H1 (cell line): ENCODE measurements at regions not wholly inside any gene's neighbourhood (a gene's known extent, or its start where the extent isn't known, plus 50 kb on each side); places are given as distances from the start of the nearest gene placed in this dataset.

Experiments used
- CTCF ChIA-PET: fragments of 300-600 bp; sonication (Branson Sonifier 250); formaldehyde crosslinking; loops from one replicate; lab custom pipeline; 2021; ENCODE audit not compliant: partially characterized antibody; lab: Charles Lee
- POLR2A ChIA-PET: fragments of 300-600 bp; sonication (Branson Sonifier 250); formaldehyde crosslinking; loops from one replicate; lab custom pipeline; 2021; ENCODE audit warnings: inconsistent platforms; ENCODE audit not compliant: partially characterized antibody; lab: Charles Lee
- DNase-seq, 2 experiments: peaks; one replicate each; pipeline versions ENCODE4 v3.0.0 to v3.0.0-alpha.2; 2010 to 2022; ENCODE audit warnings: low spot score in 2 of 2, low read depth in 1 of 2, mixed read lengths in 1 of 2
- FAIRE-seq: peaks from 2 replicates; lab custom pipeline; 2011; peaks lifted over from hg19 to GRCh38; lab: Jason Lieb, UNC
- H2AFZ ChIP-seq: 2 replicates; pipeline ENCODE4 v1.8.1; 2012; ENCODE audit warnings: low read length, inconsistent platforms
- H2AK5ac ChIP-seq: 2 replicates; pipeline ENCODE4 v1.6.1; 2013; ENCODE audit warnings: low read depth, low read length
- H2BK120ac ChIP-seq: replicated peaks from 2 replicates; pipeline ENCODE3; 2013; ENCODE audit warnings: low read depth, low read length, inconsistent platforms
- H2BK12ac ChIP-seq: 2 replicates; pipeline ENCODE4 v1.6.1; 2013; ENCODE audit warnings: low read depth, low read length
- H2BK15ac ChIP-seq: 2 replicates; pipeline ENCODE4 v1.6.1; 2013; ENCODE audit warnings: low read length
- H2BK20ac ChIP-seq: 2 replicates; pipeline ENCODE4 v1.6.1; 2013; ENCODE audit warnings: low read length
- H2BK5ac ChIP-seq: 2 replicates; pipeline ENCODE4 v1.6.1; 2013; ENCODE audit warnings: low read depth, low read length
- H3K14ac ChIP-seq: 2 replicates; pipeline ENCODE4 v1.6.1; 2013; ENCODE audit warnings: inconsistent platforms; ENCODE audit not compliant: insufficient read length
- H3K18ac ChIP-seq: 2 replicates; pipeline ENCODE4 v1.6.1; 2013; ENCODE audit warnings: low read length; ENCODE audit errors: extremely low read depth
- H3K23ac ChIP-seq: 2 replicates; pipeline ENCODE4 v1.6.1; 2013; ENCODE audit warnings: inconsistent platforms; ENCODE audit not compliant: insufficient read length
- H3K23me2 ChIP-seq: 2 replicates; pipeline ENCODE4 v1.6.1; 2013; ENCODE audit warnings: low read depth, low read length
- H3K27ac ChIP-seq: 2 replicates; pipeline ENCODE4 v1.6.1; 2011; ENCODE audit warnings: low read depth, low read length, inconsistent platforms
- H3K27me3 ChIP-seq, 4 experiments: replicated peaks in 1 of 4; 1 replicate in 1 of 4; 2 replicates in 3 of 4; pipeline versions ENCODE4 v1.6.1 to v1.8.1; 2011 to 2013; ENCODE audit warnings: low read length in 3 of 4, mild to moderate bottlenecking in 3 of 4, inconsistent platforms in 2 of 4, mixed read lengths in 2 of 4, moderate library complexity in 1 of 4; ENCODE audit not compliant: control insufficient read depth in 3 of 4, insufficient read depth in 3 of 4; ENCODE audit errors: extremely low read depth in 1 of 4
- H3K36me3 ChIP-seq, 4 experiments: 2 replicates each; pipeline versions ENCODE4 v1.6.1 to v1.8.1; 2011 to 2013; ENCODE audit warnings: mild to moderate bottlenecking in 4 of 4, low read length in 3 of 4, moderate library complexity in 2 of 4, control low read depth in 1 of 4, inconsistent platforms in 1 of 4; ENCODE audit not compliant: insufficient read depth in 4 of 4, control insufficient read depth in 2 of 4
- H3K4ac ChIP-seq: replicated peaks from 2 replicates; pipeline ENCODE3; 2013; ENCODE audit warnings: low read length, low read depth, mixed read lengths, inconsistent platforms; ENCODE audit not compliant: insufficient read length
- H3K4me1 ChIP-seq, 4 experiments: replicated peaks in 1 of 4; 1 replicate in 1 of 4; 2 replicates in 3 of 4; pipeline versions ENCODE4 v1.6.1 to v1.8.1; 2011 to 2013; ENCODE audit warnings: low read length in 3 of 4, inconsistent platforms in 2 of 4, mixed read lengths in 1 of 4; ENCODE audit not compliant: insufficient read depth in 4 of 4, control insufficient read depth in 3 of 4
- H3K4me2 ChIP-seq, 2 experiments: 2 replicates each; pipeline versions ENCODE4 v1.6.1 to v1.8.1; 2011 to 2013; ENCODE audit warnings: low read depth in 2 of 2, low read length in 2 of 2, control low read depth in 1 of 2, inconsistent platforms in 1 of 2, mild to moderate bottlenecking in 1 of 2; ENCODE audit not compliant: insufficient read depth in 1 of 2
- H3K4me3 ChIP-seq, 4 experiments: fragments of 200-600, 300-600 bp in 1 of 4; sonication (generic), shearing (Covaris generic), sonication (Bioruptor Twin) in 1 of 4; 2 replicates each; pipeline versions ENCODE4 v1.5.1 to v1.8.1; 2011 to 2016; ENCODE audit warnings: low read length in 4 of 4, low read depth in 3 of 4, control low read depth in 2 of 4, inconsistent platforms in 2 of 4, mild to moderate bottlenecking in 2 of 4, mixed read lengths in 1 of 4, moderate library complexity in 1 of 4; ENCODE audit not compliant: insufficient read depth in 2 of 4; ENCODE audit errors: extremely low read depth in 1 of 4
- H3K56ac ChIP-seq: replicated peaks from 2 replicates; pipeline ENCODE3; 2013; ENCODE audit warnings: low read depth, mild to moderate bottlenecking, mixed read lengths, low read length, inconsistent platforms; ENCODE audit not compliant: insufficient read length
- H3K79me1 ChIP-seq: 2 replicates; pipeline ENCODE4 v1.6.1; 2013; ENCODE audit warnings: low read depth, low read length, control low read depth
- H3K79me2 ChIP-seq, 2 experiments: 2 replicates each; pipeline versions ENCODE4 v1.6.1 to v1.8.1; 2012 to 2013; ENCODE audit warnings: low read length in 2 of 2, mild to moderate bottlenecking in 2 of 2, inconsistent platforms in 1 of 2; ENCODE audit not compliant: insufficient read depth in 2 of 2, control insufficient read depth in 1 of 2
- H3K9ac ChIP-seq, 4 experiments: replicated peaks in 1 of 4; 1 replicate in 1 of 4; 2 replicates in 3 of 4; pipeline versions ENCODE4 v1.6.1 to v1.8.1; 2011 to 2013; ENCODE audit warnings: low read depth in 3 of 4, low read length in 3 of 4, control low read depth in 2 of 4, mild to moderate bottlenecking in 2 of 4, moderate library complexity in 2 of 4, inconsistent platforms in 1 of 4; ENCODE audit errors: extremely low read depth in 1 of 4
- H3K9me3 ChIP-seq, 2 experiments: 2 replicates each; pipeline versions ENCODE4 v1.6.1 to v1.8.1; 2012 to 2013; ENCODE audit warnings: mild to moderate bottlenecking in 2 of 2, moderate library complexity in 2 of 2, control low read depth in 1 of 2, inconsistent platforms in 1 of 2, low read depth in 1 of 2, low read length in 1 of 2, mixed read lengths in 1 of 2; ENCODE audit not compliant: insufficient read depth in 2 of 2
- H4K20me1 ChIP-seq, 2 experiments: replicated peaks in 1 of 2; 2 replicates each; pipeline versions ENCODE3 to v1.8.1; 2011 to 2013; ENCODE audit warnings: inconsistent platforms in 2 of 2, low read length in 2 of 2, mild to moderate bottlenecking in 1 of 2; ENCODE audit not compliant: insufficient read depth in 2 of 2, control insufficient read depth in 1 of 2
- H4K5ac ChIP-seq: 2 replicates; pipeline ENCODE4 v1.6.1; 2013; ENCODE audit warnings: low read length, low read depth, mixed read lengths, inconsistent platforms; ENCODE audit not compliant: insufficient read length
- H4K8ac ChIP-seq: 2 replicates; pipeline ENCODE4 v1.8.0; 2013; ENCODE audit warnings: mild to moderate bottlenecking, moderate library complexity, low read length, inconsistent platforms; ENCODE audit not compliant: insufficient read depth; ENCODE audit errors: extremely low read depth
- H4K91ac ChIP-seq: replicated peaks from 2 replicates; pipeline ENCODE3; 2013; ENCODE audit warnings: low read length, mixed read lengths, inconsistent platforms; ENCODE audit not compliant: insufficient read length
- ATF3 ChIP-seq: IDR thresholded peaks from 2 replicates; pipeline ENCODE4 v1.6.1; 2011; ENCODE audit warnings: low read depth, mild to moderate bottlenecking, low read length; ENCODE audit not compliant: insufficient read depth
- BACH1 ChIP-seq: IDR thresholded peaks from 2 replicates; pipeline ENCODE4 v1.6.1; 2012; ENCODE audit warnings: low read length, improper control_type of control experiment
- EZH2 ChIP-seq: fragments of 200-600 bp; sonication (generic); IDR thresholded peaks from 2 replicates; pipeline ENCODE4 v1.7.1; 2012; ENCODE audit warnings: low read depth, mild to moderate bottlenecking, moderate library complexity, low read length, inconsistent platforms; ENCODE audit not compliant: severe bottlenecking
- JUND ChIP-seq: IDR thresholded peaks from 2 replicates; pipeline ENCODE4 v1.6.1; 2011; ENCODE audit warnings: mild to moderate bottlenecking, improper control_type of control experiment, low read length
- KDM4A ChIP-seq: IDR thresholded peaks from one replicate; pipeline ENCODE4 v1.7.1; 2012; ENCODE audit warnings: low read depth, mild to moderate bottlenecking, moderate library complexity, low read length, inconsistent platforms; ENCODE audit not compliant: severe bottlenecking
- TBP ChIP-seq: IDR thresholded peaks from 2 replicates; pipeline ENCODE4 v1.6.1; 2011; ENCODE audit warnings: low read depth, low read length, improper control_type of control experiment
- WGBS, 2 experiments: shearing (Covaris generic) in 1 of 2; methylation state at CpG; one replicate each; pipeline versions ENCODE4 v1.1.6 to v1.1.7; 2013 to 2015; ENCODE audit warnings: low lambda C conversion rate in 2 of 2, mixed read lengths in 2 of 2, inconsistent platforms in 1 of 2, low coverage in 1 of 2, missing lambda C conversion rate in 1 of 2; ENCODE audit not compliant: insufficient replicate concordance in 2 of 2, insufficient coverage in 1 of 2, insufficient read length in 1 of 2; ENCODE audit errors: extremely low coverage in 1 of 2, missing lambda C conversion rate in 1 of 2; 5-methylcytosine and 5-hydroxymethylcytosine counted together
- TF ChIP-seq, protein P1 (sequence below): IDR thresholded peaks from 2 replicates; pipeline ENCODE4 v1.6.1; 2012; ENCODE audit warnings: inconsistent platforms
- TF ChIP-seq, protein P2 (sequence below): IDR thresholded peaks from 2 replicates; pipeline ENCODE4 v1.6.1; 2011; ENCODE audit warnings: low read length, improper control_type of control experiment

GRCh38 chr1:98550076-98550475 lies 111.4 kb upstream of the SNX7 start:
- Histone ChIP-seq H3K9me3 (no peaks in the 10 kb centered on the region), H2AFZ (no peak overlapping the region), H3K23me2 (no peaks in the 10 kb centered on the region), H2BK20ac (no peak overlapping the region), H2BK15ac (no peak overlapping the region), H4K8ac (no peak overlapping the region), H4K5ac (no peak overlapping the region), H3K36me3 (no peaks in the 10 kb centered on the region), H3K14ac (no peak overlapping the region), H2AK5ac (no peak overlapping the region), H3K4me1 (no peaks in the 10 kb centered on the region), H4K20me1 (no peaks in the 10 kb centered on the region), H3K9ac (no peak overlapping the region), H4K91ac (no peak overlapping the region), H2BK120ac (no peak overlapping the region), H3K79me2 (no peaks in the 10 kb centered on the region), H3K4me3 (no peak overlapping the region), H2BK12ac (no peak overlapping the region), H3K4me2 (no peak overlapping the region), H2BK5ac (no peak overlapping the region), H3K18ac (no peak overlapping the region), H3K27me3 (no peaks in the 10 kb centered on the region), H3K56ac (no peak overlapping the region), H3K27ac (no peak overlapping the region), H3K79me1 (no peaks in the 10 kb centered on the region), H3K4ac (no peak overlapping the region), H3K23ac (no peak overlapping the region)
- 94% methylated on average over 1 of the region's 1 CpG; no CpG with 5 or more reads in 1 of the 2 experiments for WGBS, 2 experiments
- DNase-seq (no peak), FAIRE-seq (no peak)
- ChIA-PET POLR2A (no interaction called here), CTCF (no interaction called here)
- TF ChIP-seq ATF3: no peak
- no peak for TF ChIP-seq BACH1
- TF ChIP-seq, protein P1, sequence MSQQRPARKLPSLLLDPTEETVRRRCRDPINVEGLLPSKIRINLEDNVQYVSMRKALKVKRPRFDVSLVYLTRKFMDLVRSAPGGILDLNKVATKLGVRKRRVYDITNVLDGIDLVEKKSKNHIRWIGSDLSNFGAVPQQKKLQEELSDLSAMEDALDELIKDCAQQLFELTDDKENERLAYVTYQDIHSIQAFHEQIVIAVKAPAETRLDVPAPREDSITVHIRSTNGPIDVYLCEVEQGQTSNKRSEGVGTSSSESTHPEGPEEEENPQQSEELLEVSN: no peak
- no peak for TF ChIP-seq TBP
- TF ChIP-seq JUND: no peak
- no peak for TF ChIP-seq KDM4A
- TF ChIP-seq, protein P2, sequence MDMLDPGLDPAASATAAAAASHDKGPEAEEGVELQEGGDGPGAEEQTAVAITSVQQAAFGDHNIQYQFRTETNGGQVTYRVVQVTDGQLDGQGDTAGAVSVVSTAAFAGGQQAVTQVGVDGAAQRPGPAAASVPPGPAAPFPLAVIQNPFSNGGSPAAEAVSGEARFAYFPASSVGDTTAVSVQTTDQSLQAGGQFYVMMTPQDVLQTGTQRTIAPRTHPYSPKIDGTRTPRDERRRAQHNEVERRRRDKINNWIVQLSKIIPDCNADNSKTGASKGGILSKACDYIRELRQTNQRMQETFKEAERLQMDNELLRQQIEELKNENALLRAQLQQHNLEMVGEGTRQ: no peak
- TF ChIP-seq EZH2: no peak
